Sigmoid colon (tissue), 6 donors: ENCODE measurements at regions not wholly inside any gene's neighbourhood (a gene's known extent, or its start where the extent isn't known, plus 50 kb on each side); places are given as distances from the start of the nearest gene placed in this dataset.

Source experiments
- DNase-seq: peaks from one replicate; pipeline ENCODE4 v3.0.0-alpha.2; 2019
- H3K27ac ChIP-seq, 4 donors: fragments of 200-600 bp; sonication (generic); one replicate each; pipeline ENCODE4 v1.5.1; 2016 to 2019; ENCODE audit warnings: mild to moderate bottlenecking in 1 of 4
- H3K27me3 ChIP-seq, 3 donors: fragments of 200-600 bp; sonication (generic); one replicate each; pipeline ENCODE4 v1.5.1; 2019; ENCODE audit warnings: mild to moderate bottlenecking in 1 of 3
- H3K36me3 ChIP-seq, 4 donors: fragments of 200-600 bp; sonication (generic); one replicate each; pipeline ENCODE4 v1.5.1; 2016 to 2019
- H3K4me1 ChIP-seq, 4 donors: fragments of 200-600 bp; sonication (generic); one replicate each; pipeline ENCODE4 v1.5.1; 2017 to 2019
- H3K4me3 ChIP-seq, 4 donors: fragments of 200-600 bp; sonication (generic); one replicate each; pipeline ENCODE4 v1.5.1; 2017 to 2019; ENCODE audit warnings: mild to moderate bottlenecking in 2 of 4, moderate library complexity in 1 of 4
- H3K9me3 ChIP-seq, 4 donors: fragments of 200-600 bp in 3 of 4; sonication (generic) in 3 of 4; one replicate each; pipeline versions ENCODE4 v1.5.1 to v1.6.1; 2013 to 2019
- EP300 ChIP-seq, 4 donors: sonication (generic); formaldehyde crosslinking; IDR thresholded peaks; one replicate each; pipeline ENCODE4 v1.6.1; 2017; ENCODE audit warnings: antibody characterized with exemption in 4 of 4
- POLR2A ChIP-seq, 2 donors: fragments of 450-650 bp; IDR thresholded peaks; one replicate each; pipeline ENCODE4 v1.6.1; 2016; ENCODE audit warnings: antibody characterized with exemption in 2 of 2, mild to moderate bottlenecking in 2 of 2, moderate library complexity in 2 of 2
- POLR2AphosphoS5 ChIP-seq, 4 donors: sonication (generic); formaldehyde crosslinking; IDR thresholded peaks; one replicate each; pipeline ENCODE4 v1.6.1; 2017; ENCODE audit warnings: antibody characterized with exemption in 4 of 4
- WGBS, 2 donors: extraction: QIAGEN DNeasy Blood & Tissue Kit; methylation state at CpG; one replicate each; pipeline ENCODE4 v1.1.7; 2013; 5-methylcytosine and 5-hydroxymethylcytosine counted together
- intact Hi-C: fragments of 100-400 bp; cut with DNase I; formaldehyde crosslinking; loops from one replicate; pipeline ENCODE4 v1.15.1; 2023
- TF ChIP-seq, protein P1 (sequence below), 4 experiments: fragments of 450-650 bp in 3 of 4; fragments of 200-600 bp in 1 of 4; IDR thresholded peaks; one replicate each; pipeline ENCODE4 v1.5.1; 2016 to 2019; ENCODE audit warnings: antibody characterized with exemption in 4 of 4, mild to moderate bottlenecking in 3 of 4, moderate library complexity in 2 of 4
- donor health status: healthy with polysubstance abuse.
- donor health status: healthy.

DNA sequence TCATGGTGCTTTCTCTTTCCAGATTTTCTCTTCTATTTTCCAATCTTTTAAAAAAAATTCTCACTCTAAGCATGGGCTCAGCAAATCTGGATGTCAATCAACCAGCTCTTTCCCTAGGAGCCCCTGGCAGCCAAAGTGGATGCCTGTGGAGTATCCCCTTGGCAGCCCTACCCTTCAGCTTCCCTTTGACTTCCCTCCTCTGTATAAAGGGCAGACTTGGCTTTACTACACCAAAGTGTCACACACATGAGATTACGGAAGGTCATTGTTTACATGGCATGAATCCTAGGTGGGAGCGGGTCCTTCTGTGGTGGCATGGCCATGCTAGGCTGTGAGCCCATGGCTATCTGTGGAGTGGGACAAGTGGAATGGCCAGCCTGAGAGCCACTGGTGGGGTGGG lies 379.9 kb downstream of the GABRB3 start:
- no peak overlapping the region for H3K4me3 ChIP-seq
- TF ChIP-seq, protein P1, sequence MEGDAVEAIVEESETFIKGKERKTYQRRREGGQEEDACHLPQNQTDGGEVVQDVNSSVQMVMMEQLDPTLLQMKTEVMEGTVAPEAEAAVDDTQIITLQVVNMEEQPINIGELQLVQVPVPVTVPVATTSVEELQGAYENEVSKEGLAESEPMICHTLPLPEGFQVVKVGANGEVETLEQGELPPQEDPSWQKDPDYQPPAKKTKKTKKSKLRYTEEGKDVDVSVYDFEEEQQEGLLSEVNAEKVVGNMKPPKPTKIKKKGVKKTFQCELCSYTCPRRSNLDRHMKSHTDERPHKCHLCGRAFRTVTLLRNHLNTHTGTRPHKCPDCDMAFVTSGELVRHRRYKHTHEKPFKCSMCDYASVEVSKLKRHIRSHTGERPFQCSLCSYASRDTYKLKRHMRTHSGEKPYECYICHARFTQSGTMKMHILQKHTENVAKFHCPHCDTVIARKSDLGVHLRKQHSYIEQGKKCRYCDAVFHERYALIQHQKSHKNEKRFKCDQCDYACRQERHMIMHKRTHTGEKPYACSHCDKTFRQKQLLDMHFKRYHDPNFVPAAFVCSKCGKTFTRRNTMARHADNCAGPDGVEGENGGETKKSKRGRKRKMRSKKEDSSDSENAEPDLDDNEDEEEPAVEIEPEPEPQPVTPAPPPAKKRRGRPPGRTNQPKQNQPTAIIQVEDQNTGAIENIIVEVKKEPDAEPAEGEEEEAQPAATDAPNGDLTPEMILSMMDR (IDR thresholded peaks at IDR 0.05), result no peak
- TF ChIP-seq EP300 (IDR thresholded peaks at IDR 0.05) (no peak), POLR2A (IDR thresholded peaks at IDR 0.05) (no peak), POLR2AphosphoS5 (IDR thresholded peaks at IDR 0.05) (no peak)
- H3K4me1 ChIP-seq, result no peaks in the 10 kb centered on the region
- no peaks in the 10 kb centered on the region for H3K36me3 ChIP-seq
- DNase-seq, result no peak
- intact Hi-C loops, result no loop called here
- no peaks in the 10 kb centered on the region for H3K27me3 ChIP-seq
- H3K27ac ChIP-seq, result no peak overlapping the region
- H3K9me3 ChIP-seq, result peaks cover 0 to 6% (median 0%) of the 10 kb centered on the region in 4 donors
- 94 to 96% methylated on average over 2 of the region's 2 CpGs for WGBS, 2 donors

DNA sequence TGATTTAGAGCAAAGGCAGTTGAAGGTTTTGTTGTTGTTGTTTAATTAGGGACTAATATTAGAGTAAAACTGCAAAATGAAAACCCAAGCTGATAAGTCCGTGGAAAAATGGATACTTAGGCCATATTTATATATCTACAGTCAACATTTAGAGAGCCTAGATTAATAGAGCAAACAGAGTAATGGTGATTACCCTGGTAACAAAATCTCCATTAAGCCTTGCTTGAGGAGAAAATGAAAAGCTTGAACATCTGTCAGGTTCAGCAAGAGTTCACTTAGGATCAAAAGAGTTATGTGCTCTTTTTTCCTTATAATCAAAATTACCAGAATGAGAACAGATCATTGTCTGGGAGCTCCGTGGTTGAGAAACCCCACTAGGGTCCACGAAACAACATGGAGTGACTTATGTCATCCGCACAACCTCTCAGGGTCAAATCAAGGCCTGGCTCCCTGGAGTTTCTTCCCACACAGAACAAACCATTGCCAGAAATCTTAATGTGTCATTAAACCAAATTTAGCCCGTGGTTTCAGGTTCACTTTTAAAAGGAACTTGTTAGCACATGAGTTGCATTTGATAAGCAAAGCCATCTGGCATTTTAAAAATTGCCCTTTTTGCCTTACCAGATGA lies 381.2 kb downstream of the GABRB3 start:
- TF ChIP-seq POLR2AphosphoS5 (IDR thresholded peaks at IDR 0.05) (no peak), POLR2A (IDR thresholded peaks at IDR 0.05) (no peak), EP300 (IDR thresholded peaks at IDR 0.05) (no peak)
- TF ChIP-seq, protein P1 (IDR thresholded peaks at IDR 0.05), result no peak
- no peak overlapping the region for H3K27ac ChIP-seq
- no peak overlapping the region for H3K4me3 ChIP-seq
- 68 to 72% methylated on average over 5 of the region's 5 CpGs for WGBS, 2 donors
- no peaks in the 10 kb centered on the region for H3K4me1 ChIP-seq
- intact Hi-C loops, result no loop called here
- no peaks in the 10 kb centered on the region for H3K27me3 ChIP-seq
- H3K36me3 ChIP-seq, result no peaks in the 10 kb centered on the region
- DNase-seq, result no peak
- peaks cover 0 to 10% (median 0%) of the 10 kb centered on the region in 4 donors for H3K9me3 ChIP-seq

DNA sequence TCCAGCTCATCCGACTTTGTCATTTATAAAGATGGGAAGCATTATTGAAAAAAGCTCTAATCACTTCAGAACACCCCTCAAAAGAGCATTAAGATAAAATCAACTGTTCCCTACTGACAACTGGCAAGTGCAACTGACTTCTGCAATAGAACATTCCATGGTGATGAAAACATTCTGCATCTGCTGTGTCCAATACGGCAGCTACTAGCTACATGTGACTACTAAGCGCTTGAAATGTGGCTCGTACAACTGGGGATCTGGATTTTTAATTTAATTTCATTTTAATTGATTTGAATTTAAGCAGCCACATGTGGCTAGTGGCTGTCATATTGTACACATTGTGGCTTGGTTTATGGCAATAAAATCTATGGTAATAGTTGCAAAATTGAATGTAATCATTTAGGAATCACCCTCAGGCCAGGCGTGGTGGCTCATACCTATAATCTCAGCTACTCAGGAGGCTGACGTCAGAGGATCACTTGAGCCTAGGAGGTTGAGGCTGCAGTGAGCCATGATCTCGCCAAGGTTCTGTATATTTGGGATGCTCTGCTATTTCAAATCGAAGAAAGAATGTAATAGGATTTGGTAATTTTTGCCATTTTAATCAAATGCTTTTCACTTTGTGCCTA lies 390.3 kb downstream of the GABRB3 start:
- DNase-seq, result no peak
- WGBS, 2 donors, result 85 to 90% methylated on average over 8 of the region's 8 CpGs
- no peaks in the 10 kb centered on the region for H3K36me3 ChIP-seq
- H3K27me3 ChIP-seq, result no peaks in the 10 kb centered on the region
- no peak overlapping the region for H3K4me3 ChIP-seq
- no peak overlapping the region for H3K27ac ChIP-seq
- peaks cover 0 to 12% (median under 1%) of the 10 kb centered on the region in 4 donors for H3K9me3 ChIP-seq
- TF ChIP-seq POLR2AphosphoS5 (IDR thresholded peaks at IDR 0.05) (no peak), EP300 (IDR thresholded peaks at IDR 0.05) (no peak), POLR2A (IDR thresholded peaks at IDR 0.05) (no peak)
- TF ChIP-seq, protein P1 (IDR thresholded peaks at IDR 0.05), result no peak
- H3K4me1 ChIP-seq, result no peaks in the 10 kb centered on the region
- intact Hi-C loops, result no loop called here

DNA sequence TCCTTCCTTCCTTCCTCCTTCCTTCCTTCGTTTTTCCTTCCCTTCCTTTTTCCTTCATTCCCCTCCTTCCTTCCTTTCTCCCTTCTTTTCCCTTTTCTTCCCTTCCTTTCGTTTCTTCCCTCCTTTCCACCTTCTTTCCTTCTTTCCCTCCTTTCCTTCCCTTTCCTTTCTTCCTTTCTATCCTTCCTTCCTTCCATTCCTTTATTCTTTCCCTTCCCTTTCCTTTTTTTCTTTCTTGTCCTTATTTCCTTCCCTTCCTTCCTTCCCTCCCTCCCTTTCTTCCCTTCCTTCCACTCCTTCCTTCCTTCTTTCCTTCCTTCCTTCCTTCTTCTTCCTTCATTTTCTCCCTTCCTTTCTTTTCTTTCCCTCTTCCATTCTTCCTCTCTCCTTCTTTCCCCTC lies 394.6 kb downstream of the GABRB3 start:
- H3K4me1 ChIP-seq, result no peaks in the 10 kb centered on the region
- DNase-seq, result no peak
- intact Hi-C loops, result no loop called here
- no peak overlapping the region for H3K4me3 ChIP-seq
- H3K36me3 ChIP-seq, result no peaks in the 10 kb centered on the region
- H3K27me3 ChIP-seq, result no peaks in the 10 kb centered on the region
- H3K27ac ChIP-seq, result no peak overlapping the region
- 22 to 46% methylated on average over 2 of the region's 2 CpGs for WGBS, 2 donors
- peaks cover 3 to 27% (median 9%) of the 10 kb centered on the region in 4 donors for H3K9me3 ChIP-seq
- TF ChIP-seq, protein P1 (IDR thresholded peaks at IDR 0.05), result no peak
- no peak for TF ChIP-seq EP300 (IDR thresholded peaks at IDR 0.05)
- no peak for TF ChIP-seq POLR2A (IDR thresholded peaks at IDR 0.05)
- no peak for TF ChIP-seq POLR2AphosphoS5 (IDR thresholded peaks at IDR 0.05)
